A549 (cell line): ENCODE measurements at regions not wholly inside any gene's neighbourhood (a gene's known extent, or its start where the extent isn't known, plus 50 kb on each side); places are given as distances from the start of the nearest gene placed in this dataset.

Experiments used
- ATAC-seq, 2 experiments: fragments of 200-7000 bp in 1 of 2; fragments of >200 bp in 1 of 2; cut with Nextera tagmentation in 1 of 2; cut with Tn5 transposase in 1 of 2; 3 replicates each; pipeline versions ENCODE4 v1.8.0 to v1.9.1; 2018 to 2020; ENCODE audit warnings: mild to moderate bottlenecking in 1 of 2, moderate library complexity in 1 of 2
- CTCF ChIA-PET: fragments of 300-600 bp; sonication (Branson Sonifier 250); formaldehyde crosslinking; extraction: SDS; loops from one replicate; lab custom pipeline; 2021; ENCODE audit warnings: antibody characterized with exemption, inconsistent platforms; lab: Yijun Ruan, JAX
- POLR2A ChIA-PET: fragments of 350-600 bp; formaldehyde crosslinking; extraction: SDS; loops from one replicate; lab custom pipeline; 2021; ENCODE audit warnings: antibody characterized with exemption, inconsistent platforms; lab: Yijun Ruan, JAX
- DNase-seq, 2 experiments: peaks; one replicate each; pipeline versions ENCODE4 v3.0.0 to v3.0.0-alpha.2; 2011 to 2016; ENCODE audit warnings: low read depth in 1 of 2, low spot score in 1 of 2
- FAIRE-seq: peaks from 2 replicates; lab custom pipeline; 2011; peaks lifted over from hg19 to GRCh38; lab: Jason Lieb, UNC
- H3K27ac ChIP-seq, 2 experiments: fragments of >200 bp; sonication (Bioruptor Twin); formaldehyde crosslinking; 3 replicates each; pipeline ENCODE4 v1.5.1; 2016 to 2017
- H3K4me1 ChIP-seq: fragments of >200 bp; sonication (Bioruptor Twin); formaldehyde crosslinking; 3 replicates; pipeline ENCODE4 v1.6.1; 2016
- H3K4me2 ChIP-seq: fragments of >200 bp; sonication (Bioruptor Twin); formaldehyde crosslinking; 3 replicates; pipeline ENCODE4 v1.6.1; 2016
- H3K4me3 ChIP-seq: fragments of >200 bp; sonication (Bioruptor Twin); formaldehyde crosslinking; 3 replicates; pipeline ENCODE4 v1.5.1; 2016
- H3K9me3 ChIP-seq: fragments of >200 bp; sonication (Bioruptor Twin); formaldehyde crosslinking; 3 replicates; pipeline ENCODE4 v1.6.1; 2016
- CBX8 ChIP-seq: fragments of 200-600 bp; sonication (generic); IDR thresholded peaks from 2 replicates; pipeline ENCODE4 v1.6.1; 2016
- CHD2 ChIP-seq: fragments of 150-350 bp; IDR thresholded peaks from 2 replicates; pipeline ENCODE4 v1.6.1; 2014; ENCODE audit warnings: low read length; ENCODE audit not compliant: partially characterized antibody
- CHD4 ChIP-seq: fragments of 200-600 bp; sonication (generic); IDR thresholded peaks from 2 replicates; pipeline ENCODE4 v1.6.1; 2016; ENCODE audit warnings: antibody characterized with exemption, mild to moderate bottlenecking, borderline replicate concordance
- EP300 ChIP-seq, 2 experiments: fragments of >200 bp; sonication (Bioruptor Twin); formaldehyde crosslinking; IDR thresholded peaks; 2 replicates in 1 of 2; 3 replicates in 1 of 2; pipeline ENCODE4 v1.6.1; 2016 to 2017
- ESRRA ChIP-seq: fragments of 150-350 bp; IDR thresholded peaks from 2 replicates; pipeline ENCODE4 v1.6.1; 2014; ENCODE audit warnings: mild to moderate bottlenecking, low read length, borderline replicate concordance
- FOSB ChIP-seq: fragments of 250-450 bp; sonication (Bioruptor Pico); IDR thresholded peaks from 2 replicates; pipeline ENCODE4 v1.5.0; 2020; ENCODE audit warnings: mild to moderate bottlenecking, moderate library complexity
- FOSL2 ChIP-seq, 2 experiments: fragments of 450-650 bp in 1 of 2; fragments of >200 bp in 1 of 2; sonication (Bioruptor Twin) in 1 of 2; formaldehyde crosslinking; IDR thresholded peaks; 2 replicates each; pipeline versions ENCODE4 v1.5.0 to v1.6.1; 2016 to 2020; ENCODE audit warnings: mild to moderate bottlenecking in 1 of 2, moderate library complexity in 1 of 2
- FOXS1 ChIP-seq: fragments of 250-450 bp; sonication (Bioruptor Pico); IDR thresholded peaks from 2 replicates; pipeline ENCODE4 v1.5.0; 2020; ENCODE audit warnings: mild to moderate bottlenecking, moderate library complexity
- HDAC2 ChIP-seq: fragments of 200-600 bp; sonication (generic); IDR thresholded peaks from 2 replicates; pipeline ENCODE4 v1.6.1; 2016
- HOXA7 ChIP-seq: fragments of 250-450 bp; sonication (Bioruptor Pico); IDR thresholded peaks from 2 replicates; pipeline ENCODE4 v1.5.0; 2020; ENCODE audit warnings: mild to moderate bottlenecking, moderate library complexity
- HOXB13 ChIP-seq: fragments of 250-450 bp; sonication (Bioruptor Pico); IDR thresholded peaks from 2 replicates; pipeline ENCODE4 v1.5.0; 2020; ENCODE audit warnings: low read depth, mild to moderate bottlenecking, moderate library complexity
- HOXB5 ChIP-seq: fragments of 250-450 bp; sonication (Bioruptor Pico); IDR thresholded peaks from 2 replicates; pipeline ENCODE4 v1.5.0; 2020; ENCODE audit warnings: mild to moderate bottlenecking, moderate library complexity
- JUNB ChIP-seq: fragments of >200 bp; sonication (Bioruptor Twin); formaldehyde crosslinking; IDR thresholded peaks from 2 replicates; pipeline ENCODE4 v1.6.1; 2016
- KDM5A ChIP-seq: fragments of 200-600 bp; sonication (generic); IDR thresholded peaks from 2 replicates; pipeline ENCODE4 v1.6.1; 2016; ENCODE audit warnings: antibody characterized with exemption, mild to moderate bottlenecking
- MAFK ChIP-seq: fragments of 450-650 bp; IDR thresholded peaks from 2 replicates; pipeline ENCODE4 v1.6.1; 2014; ENCODE audit not compliant: partially characterized antibody
- MAZ ChIP-seq: fragments of 150-350 bp; IDR thresholded peaks from 2 replicates; pipeline ENCODE4 v1.6.1; 2014; ENCODE audit warnings: antibody characterized with exemption, low read depth, low read length, borderline replicate concordance
- MYC ChIP-seq: IDR thresholded peaks from 2 replicates; pipeline ENCODE4 v1.6.1; 2012; ENCODE audit warnings: mild to moderate bottlenecking, inconsistent platforms, low read length, improper control_type of control experiment, borderline replicate concordance
- NR3C1 ChIP-seq: fragments of >200 bp; sonication (Bioruptor Twin); formaldehyde crosslinking; IDR thresholded peaks from 3 replicates; pipeline ENCODE4 v1.6.1; 2017
- PHF8 ChIP-seq: fragments of 200-600 bp; sonication (generic); IDR thresholded peaks from 2 replicates; pipeline ENCODE4 v1.6.1; 2016; ENCODE audit warnings: low read depth, mild to moderate bottlenecking, antibody characterized with exemption, moderate library complexity, borderline replicate concordance
- POLR2AphosphoS2 ChIP-seq: conservative IDR thresholded peaks from 2 replicates; pipeline ENCODE4 v1.6.1; 2012; ENCODE audit warnings: low read length, improper control_type of control experiment, inconsistent platforms
- RARB ChIP-seq: fragments of 250-450 bp; sonication (Bioruptor Pico); IDR thresholded peaks from 2 replicates; pipeline ENCODE4 v1.8.0; 2021; ENCODE audit warnings: mild to moderate bottlenecking, moderate library complexity
- RFX5 ChIP-seq: fragments of 450-650 bp; IDR thresholded peaks from 2 replicates; pipeline ENCODE4 v1.7.1; 2014; ENCODE audit warnings: antibody characterized with exemption, mild to moderate bottlenecking, moderate library complexity
- RNF2 ChIP-seq: fragments of 200-600 bp; sonication (generic); IDR thresholded peaks from 2 replicates; pipeline ENCODE4 v1.6.1; 2016; ENCODE audit warnings: low read depth, mild to moderate bottlenecking, antibody characterized with exemption, moderate library complexity, borderline replicate concordance
- SREBF2 ChIP-seq: fragments of 450-650 bp; IDR thresholded peaks from 2 replicates; pipeline ENCODE4 v1.6.1; 2014; ENCODE audit warnings: mild to moderate bottlenecking, moderate library complexity
- TP53 ChIP-seq: fragments of 250-450 bp; sonication (Bioruptor Pico); IDR thresholded peaks from 2 replicates; pipeline ENCODE4 v1.5.0; 2021; ENCODE audit warnings: mild to moderate bottlenecking, moderate library complexity
- ZSCAN20 ChIP-seq: fragments of 250-450 bp; sonication (Bioruptor Pico); IDR thresholded peaks from 2 replicates; pipeline ENCODE4 v1.8.0; 2022; ENCODE audit warnings: mild to moderate bottlenecking, moderate library complexity
- WGBS: methylation state at CpG from one replicate; pipeline ENCODE4 v1.1.6; 2017; ENCODE audit errors: missing lambda C conversion rate; 5-methylcytosine and 5-hydroxymethylcytosine counted together
- TF ChIP-seq, protein P1 (sequence below): IDR thresholded peaks from 2 replicates; pipeline ENCODE4 v1.6.1; 2012
- TF ChIP-seq, protein P2 (sequence below): IDR thresholded peaks from 2 replicates; pipeline ENCODE4 v1.6.1; 2012; ENCODE audit warnings: low read depth, borderline replicate concordance
- TF ChIP-seq, protein P3 (sequence below): fragments of >200 bp; sonication (Bioruptor Twin); formaldehyde crosslinking; IDR thresholded peaks from 2 replicates; pipeline ENCODE4 v1.6.1; 2016
- TF ChIP-seq, protein P4 (sequence below): fragments of 250-450 bp; sonication (Bioruptor Pico); IDR thresholded peaks from 2 replicates; pipeline ENCODE4 v1.5.0; 2021; ENCODE audit warnings: mild to moderate bottlenecking, moderate library complexity, borderline replicate concordance

DNA sequence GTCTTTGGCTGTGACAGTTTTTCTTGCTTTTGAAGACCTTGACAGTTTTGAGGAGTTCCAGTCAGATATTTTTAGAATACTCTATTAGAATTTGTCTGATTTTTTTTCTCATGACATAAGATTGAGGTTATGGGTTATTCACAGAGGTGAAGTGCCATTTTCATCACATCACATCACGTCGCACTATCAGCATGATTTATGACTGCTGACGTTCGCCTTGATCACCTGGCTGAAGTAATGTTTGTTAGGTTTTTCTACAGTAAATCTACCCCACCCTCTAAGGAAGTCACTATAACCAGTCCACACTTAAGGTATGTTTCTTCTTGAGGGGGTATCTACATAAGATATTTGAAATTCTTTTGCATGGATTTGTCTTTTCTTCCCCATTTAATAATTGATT, 169.7 kb downstream of the NDFIP2 start (continued):
- TF ChIP-seq FOSL2 (IDR thresholded peaks at IDR 0.05) (no peak), FOSL2 (CRISPR knock-in tag; IDR thresholded peaks at IDR 0.05) (no peak), SREBF2 (no peak), RNF2 (no peak), NR3C1 (no peak), TP53 (CRISPR knock-in tag) (no peak), FOXS1 (no peak), HOXB13 (CRISPR knock-in tag) (no peak)
- TF ChIP-seq, protein P1, sequence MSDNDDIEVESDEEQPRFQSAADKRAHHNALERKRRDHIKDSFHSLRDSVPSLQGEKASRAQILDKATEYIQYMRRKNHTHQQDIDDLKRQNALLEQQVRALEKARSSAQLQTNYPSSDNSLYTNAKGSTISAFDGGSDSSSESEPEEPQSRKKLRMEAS: no peak
- TF ChIP-seq, protein P2, sequence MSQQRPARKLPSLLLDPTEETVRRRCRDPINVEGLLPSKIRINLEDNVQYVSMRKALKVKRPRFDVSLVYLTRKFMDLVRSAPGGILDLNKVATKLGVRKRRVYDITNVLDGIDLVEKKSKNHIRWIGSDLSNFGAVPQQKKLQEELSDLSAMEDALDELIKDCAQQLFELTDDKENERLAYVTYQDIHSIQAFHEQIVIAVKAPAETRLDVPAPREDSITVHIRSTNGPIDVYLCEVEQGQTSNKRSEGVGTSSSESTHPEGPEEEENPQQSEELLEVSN: no peak

DNA sequence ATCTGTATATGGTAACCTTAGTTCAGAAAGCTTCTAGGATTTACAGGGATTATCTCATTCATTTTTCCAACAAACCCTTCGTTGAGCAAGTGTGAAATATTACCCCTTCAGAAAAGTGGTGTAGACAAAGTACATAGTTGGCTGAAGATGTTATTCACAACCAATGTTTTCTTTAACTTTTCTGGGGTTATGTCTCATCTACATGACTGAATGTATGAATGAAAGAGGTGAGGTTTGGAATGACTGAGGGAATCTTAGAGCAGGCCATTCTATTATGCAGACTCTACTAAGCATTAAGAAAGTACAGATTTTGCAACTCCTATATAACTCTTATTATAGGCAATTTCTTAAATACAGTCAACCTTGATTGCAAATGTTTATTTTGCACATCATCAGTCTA, 167.2 kb downstream of the NDFIP2 start:
- FAIRE-seq (no peak), DNase-seq (no peak), ATAC-seq (no peak)
- H3K4me3 ChIP-seq: no peak overlapping the region
- ChIA-PET CTCF (no interaction called here), POLR2A (no interaction called here)
- TF ChIP-seq RFX5 (no peak), CHD2 (no peak), PHF8 (no peak), FOSB (CRISPR knock-in tag) (no peak), ESRRA (no peak), MAZ (no peak), HOXA7 (CRISPR knock-in tag) (no peak), KDM5A (no peak)
- H3K4me2 ChIP-seq: no peak overlapping the region
- H3K4me1 ChIP-seq: no peaks in the 10 kb centered on the region
- H3K9me3 ChIP-seq: no peaks in the 10 kb centered on the region
- 50% methylated on average over 1 of the region's 1 CpG for WGBS
- H3K27ac ChIP-seq: no peak overlapping the region

DNA sequence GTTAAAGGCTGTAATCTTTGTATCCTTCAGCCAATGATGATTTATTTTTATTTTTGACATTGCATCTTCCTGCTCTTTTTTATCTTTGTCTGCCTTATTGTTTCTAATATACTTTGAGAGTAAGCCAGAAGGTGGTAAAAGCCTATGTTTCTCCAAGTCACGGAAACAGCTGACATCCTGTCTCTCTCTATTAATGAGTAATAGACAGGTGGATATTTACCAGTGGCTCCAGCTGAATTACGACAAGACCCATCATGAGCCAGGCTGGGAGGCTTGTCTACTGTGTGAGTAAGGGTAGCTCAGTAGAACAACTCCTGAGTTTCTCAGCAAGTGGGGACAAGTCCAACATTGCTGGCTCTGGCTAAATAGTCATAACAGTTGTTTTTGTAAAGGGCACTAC, 166.6 kb downstream of the NDFIP2 start:
- 81% methylated on average over 1 of the region's 2 CpGs for WGBS
- H3K27ac ChIP-seq: no peak overlapping the region
- H3K4me3 ChIP-seq: no peak overlapping the region
- H3K4me1 ChIP-seq: no peaks in the 10 kb centered on the region
- CTCF ChIA-PET: no interaction called here
- H3K4me2 ChIP-seq: no peak overlapping the region
- no peak for DNase-seq
- no peak for FAIRE-seq
- TF ChIP-seq JUNB: no peak
- POLR2A ChIA-PET: no interaction called here
- no peaks in the 10 kb centered on the region for H3K9me3 ChIP-seq
- no peak for ATAC-seq

DNA sequence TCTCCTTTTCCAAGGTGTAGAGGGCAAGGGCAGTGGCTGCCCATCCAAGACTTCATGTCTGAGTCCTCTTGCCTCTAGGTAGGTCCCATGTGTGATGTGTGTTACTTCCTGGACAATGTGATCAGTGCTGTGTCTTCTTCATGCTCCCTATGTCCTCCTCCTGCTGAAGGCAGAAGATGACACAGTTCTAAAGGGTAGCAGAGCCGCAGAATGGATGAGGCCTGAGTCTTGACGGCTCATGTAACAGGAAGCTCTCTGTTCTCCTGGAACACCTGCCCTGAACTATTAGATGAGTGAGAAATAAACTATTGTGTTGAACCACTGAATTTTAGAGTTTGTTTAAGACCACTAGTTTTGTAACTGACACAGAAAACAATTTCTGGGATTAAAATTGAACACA, 165.9 kb downstream of the NDFIP2 start:
- TF ChIP-seq NR3C1: no peak
- TF ChIP-seq HOXB5 (CRISPR knock-in tag): no peak
- TF ChIP-seq, protein P3, sequence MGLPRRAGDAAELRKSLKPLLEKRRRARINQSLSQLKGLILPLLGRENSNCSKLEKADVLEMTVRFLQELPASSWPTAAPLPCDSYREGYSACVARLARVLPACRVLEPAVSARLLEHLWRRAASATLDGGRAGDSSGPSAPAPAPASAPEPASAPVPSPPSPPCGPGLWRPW: no peak
- TF ChIP-seq CHD4: no peak
- no peak for TF ChIP-seq HDAC2
- TF ChIP-seq RNF2: no peak
- TF ChIP-seq ZSCAN20 (CRISPR knock-in tag): no peak
- no peak for TF ChIP-seq CBX8
- TF ChIP-seq EP300 (IDR thresholded peaks at IDR 0.05): no peak
- TF ChIP-seq, protein P4, sequence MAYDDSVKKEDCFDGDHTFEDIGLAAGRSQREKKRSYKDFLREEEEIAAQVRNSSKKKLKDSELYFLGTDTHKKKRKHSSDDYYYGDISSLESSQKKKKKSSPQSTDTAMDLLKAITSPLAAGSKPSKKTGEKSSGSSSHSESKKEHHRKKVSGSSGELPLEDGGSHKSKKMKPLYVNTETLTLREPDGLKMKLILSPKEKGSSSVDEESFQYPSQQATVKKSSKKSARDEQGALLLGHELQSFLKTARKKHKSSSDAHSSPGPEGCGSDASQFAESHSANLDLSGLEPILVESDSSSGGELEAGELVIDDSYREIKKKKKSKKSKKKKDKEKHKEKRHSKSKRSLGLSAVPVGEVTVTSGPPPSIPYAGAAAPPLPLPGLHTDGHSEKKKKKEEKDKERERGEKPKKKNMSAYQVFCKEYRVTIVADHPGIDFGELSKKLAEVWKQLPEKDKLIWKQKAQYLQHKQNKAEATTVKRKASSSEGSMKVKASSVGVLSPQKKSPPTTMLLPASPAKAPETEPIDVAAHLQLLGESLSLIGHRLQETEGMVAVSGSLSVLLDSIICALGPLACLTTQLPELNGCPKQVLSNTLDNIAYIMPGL (CRISPR knock-in tag): no peak
- no peak for TF ChIP-seq PHF8
- TF ChIP-seq POLR2AphosphoS2: no peak
- TF ChIP-seq MYC: no peak
- TF ChIP-seq JUNB: no peak
- no peak for TF ChIP-seq MAFK
- TF ChIP-seq RFX5: no peak
- no peak for TF ChIP-seq FOSB (CRISPR knock-in tag)
- no peak for TF ChIP-seq RARB (CRISPR knock-in tag)
- TF ChIP-seq, all 56 proteins: peak for 0
- POLR2A ChIA-PET: no interaction called here
- H3K4me1 ChIP-seq: no peaks in the 10 kb centered on the region
- H3K4me3 ChIP-seq: no peak overlapping the region
- H3K4me2 ChIP-seq: no peak overlapping the region
- WGBS: 80% methylated on average over 2 of the region's 2 CpGs
- FAIRE-seq (no peak), DNase-seq (no peak), ATAC-seq (no peak)
- H3K9me3 ChIP-seq: no peaks in the 10 kb centered on the region
- H3K27ac ChIP-seq: no peak overlapping the region
- CTCF ChIA-PET: no interaction called here
